ENCODE measurements at regions not wholly inside any gene's neighbourhood (a gene's known extent, or its start where the extent isn't known, plus 50 kb on each side); places are given as distances from the start of the nearest gene placed in this dataset.

DNA sequence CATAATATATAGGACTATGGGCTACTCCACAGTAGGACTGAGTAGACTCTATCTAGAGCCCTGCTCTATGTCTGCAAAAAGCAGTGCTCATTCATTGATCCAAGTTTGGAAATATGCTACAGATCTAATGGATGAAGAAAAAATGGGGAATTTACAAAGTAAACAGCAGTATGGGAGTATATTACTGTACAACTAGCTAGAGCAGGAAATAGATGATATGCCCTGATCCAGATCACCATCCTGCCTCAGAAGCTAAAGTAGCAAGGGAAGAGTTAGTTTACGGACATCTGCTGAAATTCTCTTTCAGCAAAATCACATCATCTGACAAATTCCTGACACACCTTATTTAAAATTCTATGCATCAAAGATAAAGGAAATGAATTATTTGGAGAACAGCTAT is 168.2 kb upstream of the SEMA3A start:
- TF ChIP-seq, protein P1, sequence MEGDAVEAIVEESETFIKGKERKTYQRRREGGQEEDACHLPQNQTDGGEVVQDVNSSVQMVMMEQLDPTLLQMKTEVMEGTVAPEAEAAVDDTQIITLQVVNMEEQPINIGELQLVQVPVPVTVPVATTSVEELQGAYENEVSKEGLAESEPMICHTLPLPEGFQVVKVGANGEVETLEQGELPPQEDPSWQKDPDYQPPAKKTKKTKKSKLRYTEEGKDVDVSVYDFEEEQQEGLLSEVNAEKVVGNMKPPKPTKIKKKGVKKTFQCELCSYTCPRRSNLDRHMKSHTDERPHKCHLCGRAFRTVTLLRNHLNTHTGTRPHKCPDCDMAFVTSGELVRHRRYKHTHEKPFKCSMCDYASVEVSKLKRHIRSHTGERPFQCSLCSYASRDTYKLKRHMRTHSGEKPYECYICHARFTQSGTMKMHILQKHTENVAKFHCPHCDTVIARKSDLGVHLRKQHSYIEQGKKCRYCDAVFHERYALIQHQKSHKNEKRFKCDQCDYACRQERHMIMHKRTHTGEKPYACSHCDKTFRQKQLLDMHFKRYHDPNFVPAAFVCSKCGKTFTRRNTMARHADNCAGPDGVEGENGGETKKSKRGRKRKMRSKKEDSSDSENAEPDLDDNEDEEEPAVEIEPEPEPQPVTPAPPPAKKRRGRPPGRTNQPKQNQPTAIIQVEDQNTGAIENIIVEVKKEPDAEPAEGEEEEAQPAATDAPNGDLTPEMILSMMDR (IDR thresholded peaks at IDR 0.05) = no peak
- no peak for TF ChIP-seq POLR2A (IDR thresholded peaks at IDR 0.05)

All from thyroid gland (tissue), 4 donors.